HepG2 (cell line): ENCODE measurements at regions not wholly inside any gene's neighbourhood (a gene's known extent, or its start where the extent isn't known, plus 50 kb on each side); places are given as distances from the start of the nearest gene placed in this dataset.

Experiments used
- ERF ChIP-seq: IDR thresholded peaks from 2 replicates; pipeline ENCODE4 v1.6.1; 2018; ENCODE audit warnings: missing biosample characterization, missing genetic modification reagents
- GABPB1 ChIP-seq: IDR thresholded peaks from 2 replicates; pipeline ENCODE4 v1.6.1; 2016; ENCODE audit warnings: mild to moderate bottlenecking, missing genetic modification reagents, moderate library complexity, missing compliant biosample characterization
- MAX ChIP-seq: IDR thresholded peaks from 2 replicates; pipeline ENCODE4 v1.6.1; 2012; ENCODE audit warnings: inconsistent platforms
- PHF8 ChIP-seq: sonication (generic); formaldehyde crosslinking; IDR thresholded peaks from 2 replicates; pipeline ENCODE4 v1.5.0; 2020; ENCODE audit warnings: missing genetic modification reagents
- POLR2A ChIP-seq, 2 experiments: IDR thresholded peaks; 2 replicates each; pipeline ENCODE4 v1.6.1; 2011; ENCODE audit warnings: low read depth in 2 of 2, low read length in 2 of 2, mild to moderate bottlenecking in 1 of 2, moderate library complexity in 1 of 2; ENCODE audit not compliant: insufficient read depth in 1 of 2
- SRF ChIP-seq: IDR thresholded peaks from 2 replicates; pipeline ENCODE4 v1.6.1; 2011; ENCODE audit warnings: mild to moderate bottlenecking, low read depth, low read length, moderate library complexity
- SUZ12 ChIP-seq: fragments of 150-350 bp; IDR thresholded peaks from 2 replicates; pipeline ENCODE4 v1.6.1; 2014; ENCODE audit warnings: low read depth, low read length
- U2AF2 ChIP-seq: fragments of 200-400 bp; formaldehyde crosslinking; IDR thresholded peaks from 2 replicates; pipeline ENCODE4 v1.6.1; 2017; ENCODE audit warnings: low read depth, mild to moderate bottlenecking, low read length

DNA sequence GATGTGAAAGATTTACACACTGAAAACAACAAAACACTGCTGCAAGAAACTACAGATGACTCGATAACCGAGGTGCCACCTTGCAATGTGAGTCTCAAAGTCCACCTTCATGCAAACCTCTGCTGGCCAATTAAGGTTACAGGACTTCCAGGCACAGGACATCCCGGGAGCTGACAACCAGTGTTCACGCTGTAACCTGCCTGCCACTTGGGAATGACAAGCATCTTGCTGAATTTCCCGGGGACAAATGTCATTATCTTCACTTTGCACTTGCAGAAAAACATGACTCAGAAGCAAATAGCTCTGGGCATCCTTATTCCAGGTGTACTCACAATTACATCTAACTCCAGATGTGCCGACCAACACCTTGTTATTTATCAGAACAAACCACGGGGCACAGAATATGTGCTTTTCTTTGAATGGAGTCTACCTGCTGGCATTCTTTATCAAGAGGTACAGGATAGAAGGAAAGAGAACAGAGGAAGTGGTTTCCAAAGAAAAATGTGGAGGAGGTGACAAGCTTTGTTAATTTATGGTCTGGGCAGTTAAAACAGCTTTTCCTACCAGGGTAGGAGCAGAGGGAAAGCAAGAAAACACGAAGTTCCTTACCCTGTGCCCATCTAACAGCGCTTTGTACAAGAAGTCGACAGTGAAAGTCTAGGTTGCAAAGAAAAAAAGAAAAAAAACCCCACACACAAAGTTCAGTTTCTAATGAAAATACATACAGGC is 72.3 kb downstream of the SHANK2 start:
- TF ChIP-seq SRF (no peak), U2AF2 (no peak), PHF8 (CRISPR knock-in tag) (no peak), MAX (no peak), ERF (CRISPR knock-in tag) (no peak), POLR2A (IDR thresholded peaks at IDR 0.05; ENCODE audit: insufficient read depth in 1 of 2, low read depth in 2 of 2, low read length in 2 of 2) (no peak), SUZ12 (no peak), GABPB1 (CRISPR knock-in tag) (no peak)
